ENCODE measurements at regions not wholly inside any gene's neighbourhood (a gene's known extent, or its start where the extent isn't known, plus 50 kb on each side); places are given as distances from the start of the nearest gene placed in this dataset.

DNA sequence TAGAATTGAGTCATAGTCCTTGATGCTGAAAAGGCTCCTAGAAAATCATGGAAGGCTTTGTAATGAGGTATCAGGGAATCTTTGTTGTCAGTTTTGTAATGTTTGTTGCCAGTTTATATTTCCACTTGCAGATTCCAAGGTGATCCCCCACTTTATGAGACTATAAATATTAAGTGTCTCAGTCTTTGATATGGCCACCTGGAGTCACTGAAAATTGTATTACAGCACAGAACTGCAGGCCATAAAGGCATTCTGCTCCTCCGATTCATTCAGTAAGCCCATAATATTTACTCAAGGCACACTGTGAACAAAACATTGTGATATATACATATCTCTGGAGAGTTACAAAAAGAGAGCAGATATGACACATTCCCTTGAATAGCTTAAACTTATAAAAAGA is 457.8 kb upstream of the ZNF385D start:
- Mint-ChIP-seq H3K4me3 (no peak overlapping the region), H3K27ac (no peak overlapping the region), H3K27me3 (no peaks in the 10 kb centered on the region), H3K4me1 (ENCODE audit: low read depth) (no peaks in the 10 kb centered on the region), H3K36me3 (ENCODE audit: low read depth) (no peaks in the 10 kb centered on the region), H3K9me3 (peaks cover 2% of the 10 kb centered on the region)
- Histone ChIP-seq H3K9me3 (ENCODE audit: control insufficient read depth in 1 of 2, insufficient read depth in 1 of 2, low read length in 2 of 2) (no peaks in the 10 kb centered on the region), H3K27ac (ENCODE audit: low read depth in 1 of 2, low read length in 2 of 2) (no peak overlapping the region), H3K4me1 (ENCODE audit: insufficient read depth, low read length) (no peaks in the 10 kb centered on the region), H3K36me3 (ENCODE audit: insufficient read depth, low read length) (no peaks in the 10 kb centered on the region), H3K4me3 (ENCODE audit: low read length) (no peak overlapping the region), H3K27me3 (ENCODE audit: control insufficient read depth in 1 of 2, insufficient read depth in 2 of 2, low read length in 2 of 2) (no peaks in the 10 kb centered on the region)
- TF ChIP-seq, protein P1, sequence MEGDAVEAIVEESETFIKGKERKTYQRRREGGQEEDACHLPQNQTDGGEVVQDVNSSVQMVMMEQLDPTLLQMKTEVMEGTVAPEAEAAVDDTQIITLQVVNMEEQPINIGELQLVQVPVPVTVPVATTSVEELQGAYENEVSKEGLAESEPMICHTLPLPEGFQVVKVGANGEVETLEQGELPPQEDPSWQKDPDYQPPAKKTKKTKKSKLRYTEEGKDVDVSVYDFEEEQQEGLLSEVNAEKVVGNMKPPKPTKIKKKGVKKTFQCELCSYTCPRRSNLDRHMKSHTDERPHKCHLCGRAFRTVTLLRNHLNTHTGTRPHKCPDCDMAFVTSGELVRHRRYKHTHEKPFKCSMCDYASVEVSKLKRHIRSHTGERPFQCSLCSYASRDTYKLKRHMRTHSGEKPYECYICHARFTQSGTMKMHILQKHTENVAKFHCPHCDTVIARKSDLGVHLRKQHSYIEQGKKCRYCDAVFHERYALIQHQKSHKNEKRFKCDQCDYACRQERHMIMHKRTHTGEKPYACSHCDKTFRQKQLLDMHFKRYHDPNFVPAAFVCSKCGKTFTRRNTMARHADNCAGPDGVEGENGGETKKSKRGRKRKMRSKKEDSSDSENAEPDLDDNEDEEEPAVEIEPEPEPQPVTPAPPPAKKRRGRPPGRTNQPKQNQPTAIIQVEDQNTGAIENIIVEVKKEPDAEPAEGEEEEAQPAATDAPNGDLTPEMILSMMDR (IDR thresholded peaks at IDR 0.05): no peak
- DNase-seq (no peak), ATAC-seq (ENCODE audit: poor library complexity) (no peak)
- intact Hi-C loops (cut with DNase I, micrococcal nuclease): no loop called here
- CTCF ChIA-PET: no interaction called here
- POLR2A ChIA-PET: no interaction called here

DNA sequence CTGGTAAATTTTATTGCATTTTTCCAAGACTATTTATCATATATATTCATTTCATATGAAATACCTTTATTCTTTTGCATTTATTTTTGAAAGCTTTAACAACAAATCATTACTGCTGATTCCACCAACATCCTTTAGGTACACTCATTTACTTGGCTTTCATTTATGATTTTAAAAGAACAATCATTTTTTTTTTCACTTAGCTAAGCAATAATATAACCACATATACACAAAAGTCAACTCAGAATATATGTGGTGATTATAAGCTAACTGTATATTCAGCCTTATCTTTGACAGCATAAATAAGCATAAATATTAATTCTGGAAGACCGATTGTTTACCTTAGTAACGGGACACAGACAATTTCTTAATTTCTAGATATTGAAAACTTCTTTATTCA is 458.6 kb upstream of the ZNF385D start:
- H3K4me1 Mint-ChIP-seq (ENCODE audit: low read depth): no peaks in the 10 kb centered on the region
- CTCF ChIA-PET: no interaction called here
- Histone ChIP-seq H3K4me3 (ENCODE audit: low read length) (no peak overlapping the region), H3K27ac (ENCODE audit: low read depth in 1 of 2, low read length in 2 of 2) (no peak overlapping the region), H3K4me1 (ENCODE audit: insufficient read depth, low read length) (no peaks in the 10 kb centered on the region), H3K36me3 (ENCODE audit: insufficient read depth, low read length) (no peaks in the 10 kb centered on the region), H3K9me3 (ENCODE audit: control insufficient read depth in 1 of 2, insufficient read depth in 1 of 2, low read length in 2 of 2) (no peaks in the 10 kb centered on the region), H3K27me3 (ENCODE audit: control insufficient read depth in 1 of 2, insufficient read depth in 2 of 2, low read length in 2 of 2) (no peaks in the 10 kb centered on the region)
- H3K27ac Mint-ChIP-seq: no peak overlapping the region
- peaks cover 2% of the 10 kb centered on the region for H3K9me3 Mint-ChIP-seq
- intact Hi-C loops (cut with DNase I, micrococcal nuclease): no loop called here
- POLR2A ChIA-PET: no interaction called here
- TF ChIP-seq, protein P1 (IDR thresholded peaks at IDR 0.05): no peak
- ATAC-seq (ENCODE audit: poor library complexity) (no peak), DNase-seq (no peak)
- no peaks in the 10 kb centered on the region for H3K36me3 Mint-ChIP-seq (ENCODE audit: low read depth)
- H3K27me3 Mint-ChIP-seq: no peaks in the 10 kb centered on the region
- H3K4me3 Mint-ChIP-seq: no peak overlapping the region

DNA sequence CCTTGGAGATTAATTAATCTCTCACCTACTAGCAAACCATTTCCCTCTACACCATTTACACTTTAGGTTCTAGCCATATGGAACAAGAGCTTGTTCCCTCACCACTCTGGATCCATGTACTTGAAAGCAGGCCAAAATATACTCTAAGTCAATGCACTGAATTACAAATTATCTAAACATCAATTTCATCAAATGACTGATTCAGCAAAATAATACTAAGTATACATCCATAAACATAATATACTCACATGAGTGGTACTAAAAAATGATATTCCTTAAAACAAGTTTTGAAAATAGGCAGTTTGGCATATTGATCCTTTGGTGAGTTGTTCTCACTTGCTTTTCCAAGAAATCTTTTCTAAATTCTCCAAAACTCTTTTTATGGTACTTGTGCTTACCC is 459.7 kb upstream of the ZNF385D start:
- Histone ChIP-seq H3K27me3 (ENCODE audit: control insufficient read depth in 1 of 2, insufficient read depth in 2 of 2, low read length in 2 of 2) (no peaks in the 10 kb centered on the region), H3K9me3 (ENCODE audit: control insufficient read depth in 1 of 2, insufficient read depth in 1 of 2, low read length in 2 of 2) (no peaks in the 10 kb centered on the region), H3K36me3 (ENCODE audit: insufficient read depth, low read length) (no peaks in the 10 kb centered on the region), H3K4me3 (ENCODE audit: low read length) (no peak overlapping the region), H3K4me1 (ENCODE audit: insufficient read depth, low read length) (no peaks in the 10 kb centered on the region), H3K27ac (ENCODE audit: low read depth in 1 of 2, low read length in 2 of 2) (no peak overlapping the region)
- Mint-ChIP-seq H3K4me3 (no peak overlapping the region), H3K36me3 (ENCODE audit: low read depth) (no peaks in the 10 kb centered on the region), H3K27ac (no peak overlapping the region), H3K9me3 (peaks cover 2% of the 10 kb centered on the region), H3K4me1 (ENCODE audit: low read depth) (no peaks in the 10 kb centered on the region), H3K27me3 (no peaks in the 10 kb centered on the region)
- intact Hi-C loops (cut with DNase I, micrococcal nuclease): no loop called here
- TF ChIP-seq, protein P1 (IDR thresholded peaks at IDR 0.05): no peak
- ChIA-PET POLR2A (no interaction called here), CTCF (no interaction called here)
- DNase-seq (no peak), ATAC-seq (ENCODE audit: poor library complexity) (no peak)

All from CD4-positive, alpha-beta T cell (primary cell).